ENCODE measurements at regions not wholly inside any gene's neighbourhood (a gene's known extent, or its start where the extent isn't known, plus 50 kb on each side); places are given as distances from the start of the nearest gene placed in this dataset.

GRCh38 chr13:81394640-81395039 lies 1053.7 kb upstream of the SPRY2 start:
- TF ChIP-seq CTCF (IDR thresholded peaks at IDR 0.05) = no peak
- TF ChIP-seq EZH2 (IDR thresholded peaks at IDR 0.05; ENCODE audit: borderline replicate concordance, insufficient read depth, low read depth, low read length, poor library complexity, severe bottlenecking) = no peak
